Erythroblast (primary cell): ENCODE measurements at regions not wholly inside any gene's neighbourhood (a gene's known extent, or its start where the extent isn't known, plus 50 kb on each side); places are given as distances from the start of the nearest gene placed in this dataset.

ENCODE experiments used
- DNase-seq, 2 experiments: peaks; one replicate each; lab custom pipeline; 2025; lab: John Stamatoyannopoulos, UW
- GATA1 ChIP-seq: IDR thresholded peaks from 2 replicates; pipeline ENCODE4 v1.6.1; 2011; ENCODE audit warnings: low read depth, mild to moderate bottlenecking, control low read depth, low read length, moderate library complexity
- POLR2A ChIP-seq: IDR thresholded peaks from 2 replicates; pipeline ENCODE4 v1.6.1; 2011; ENCODE audit warnings: mild to moderate bottlenecking, low read length

- TF ChIP-seq POLR2A = no peak
- no peak for TF ChIP-seq GATA1
- no peak for DNase-seq
These were observed 59.4 kb upstream of the ASIC2 start for GRCh38 chr17:33352526-33352925.

DNA sequence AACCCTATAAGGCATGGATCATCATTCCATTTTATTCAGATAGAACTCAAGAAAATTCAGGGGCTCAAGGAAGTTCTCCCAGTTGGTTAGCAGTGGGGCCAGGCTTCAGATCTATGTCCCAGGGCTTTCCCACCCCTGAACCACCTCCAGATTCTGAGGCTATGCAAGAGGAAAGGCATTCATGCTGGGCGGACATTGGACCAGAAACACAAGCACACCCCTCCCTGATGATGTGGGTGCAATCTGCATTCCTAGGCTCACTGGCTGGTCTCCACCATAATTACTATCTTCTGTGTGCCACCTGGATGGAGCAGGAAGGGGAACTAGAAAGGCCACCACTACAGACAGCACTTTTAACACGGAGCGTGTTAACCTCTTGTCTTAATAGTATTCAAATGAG is 63.2 kb upstream of the ASIC2 start:
- no peak for DNase-seq
- TF ChIP-seq GATA1 (no peak), POLR2A (no peak)

GRCh38 chr17:33363475-33363874 is 70.4 kb upstream of the ASIC2 start:
- no peak for TF ChIP-seq GATA1
- TF ChIP-seq POLR2A = no peak

DNA sequence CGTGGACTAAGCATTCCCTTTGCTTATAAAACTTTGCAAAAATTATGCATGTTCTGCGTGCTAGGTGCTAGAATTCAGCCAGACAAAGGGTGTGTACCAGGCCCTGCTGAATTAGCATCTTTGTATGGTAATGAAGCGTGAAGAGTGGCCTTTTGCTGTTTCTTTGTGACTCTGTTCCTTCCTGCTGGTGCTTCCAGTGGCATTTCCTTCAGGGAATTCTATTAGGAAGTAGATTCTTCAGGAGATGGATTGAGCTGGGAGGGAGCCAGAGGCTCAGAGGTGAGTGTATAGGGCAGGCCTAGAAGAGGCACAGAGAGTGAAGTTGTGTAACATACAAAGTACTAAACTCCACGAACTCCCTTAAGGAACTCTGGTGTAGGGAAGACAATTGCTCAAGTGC is 73.9 kb upstream of the ASIC2 start:
- TF ChIP-seq POLR2A = no peak
- no peak for TF ChIP-seq GATA1
- DNase-seq = no peak

More at GRCh38 chr17:33363475-33363874, 70.4 kb upstream of the ASIC2 start:
- DNase-seq = no peak

DNA sequence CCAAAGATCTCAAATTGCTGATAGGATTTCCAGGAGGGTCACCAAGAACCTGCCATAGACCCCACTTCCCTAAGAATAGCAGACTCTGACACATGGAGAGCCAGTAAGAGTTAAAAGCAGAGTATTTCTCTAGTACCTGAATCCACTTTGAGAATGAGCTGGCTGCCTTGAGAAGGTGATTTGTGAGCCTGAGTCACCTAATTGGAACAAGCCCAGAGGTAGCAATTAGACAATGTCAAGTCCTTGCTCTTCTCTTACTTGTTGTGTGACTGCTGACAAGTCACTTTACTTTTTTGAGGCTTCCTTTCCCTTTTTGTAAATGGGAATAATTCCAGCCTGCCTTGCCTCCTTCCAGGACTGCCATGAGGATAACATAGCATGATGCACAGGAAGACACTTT is 76.1 kb upstream of the ASIC2 start:
- TF ChIP-seq GATA1 (no peak), POLR2A (no peak)
- DNase-seq = no peak

GRCh38 chr17:33369876-33370275 is 76.8 kb upstream of the ASIC2 start:
- TF ChIP-seq GATA1 = no peak
- TF ChIP-seq POLR2A = no peak
- no peak for DNase-seq

- no peak for DNase-seq
- TF ChIP-seq POLR2A (no peak), GATA1 (no peak)
These were observed 77.3 kb upstream of the ASIC2 start for GRCh38 chr17:33370401-33370800.

DNA sequence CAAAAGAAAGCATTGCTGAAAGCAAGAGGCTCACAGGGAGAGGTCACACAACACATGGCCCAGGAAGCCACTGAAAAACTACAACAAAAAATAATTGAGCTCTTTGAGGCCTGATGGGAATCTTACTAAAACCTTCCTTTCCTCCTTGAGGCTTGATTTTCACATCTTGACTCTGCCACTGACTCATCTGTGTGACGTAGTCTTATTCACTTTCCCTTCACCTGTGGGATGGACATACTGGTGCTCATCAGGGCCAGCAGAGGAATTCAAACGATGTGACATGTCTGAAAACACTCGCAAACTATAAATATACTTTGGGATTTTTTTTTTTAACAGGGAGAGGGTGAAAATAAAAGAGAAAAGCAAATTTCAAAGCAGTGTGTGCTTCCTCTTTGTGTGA is 78.3 kb upstream of the ASIC2 start:
- TF ChIP-seq GATA1 = no peak
- TF ChIP-seq POLR2A = no peak

DNA sequence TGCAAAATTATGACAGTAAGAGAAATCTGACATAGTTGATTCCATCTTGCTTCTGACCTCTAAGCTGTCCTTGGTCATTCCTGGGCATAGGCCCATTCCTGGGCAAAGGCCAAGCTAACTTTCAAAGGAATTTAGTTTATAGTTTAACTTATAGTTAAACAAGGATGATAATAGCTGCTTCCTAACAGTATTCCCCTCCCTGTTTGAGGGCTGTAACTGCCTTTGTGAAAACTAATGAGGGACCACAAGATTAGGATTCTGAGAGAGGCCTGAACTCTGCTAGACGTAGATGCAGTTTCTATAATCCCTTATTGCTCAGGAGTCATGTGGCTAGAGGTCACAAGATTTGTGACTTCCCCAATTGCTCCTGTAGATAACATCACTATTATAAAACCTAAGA is 80.2 kb upstream of the ASIC2 start:
- TF ChIP-seq POLR2A = no peak
- no peak for TF ChIP-seq GATA1
- no peak for DNase-seq

More for the DNA sequence above, 78.3 kb upstream of the ASIC2 start:
- DNase-seq = no peak

DNA sequence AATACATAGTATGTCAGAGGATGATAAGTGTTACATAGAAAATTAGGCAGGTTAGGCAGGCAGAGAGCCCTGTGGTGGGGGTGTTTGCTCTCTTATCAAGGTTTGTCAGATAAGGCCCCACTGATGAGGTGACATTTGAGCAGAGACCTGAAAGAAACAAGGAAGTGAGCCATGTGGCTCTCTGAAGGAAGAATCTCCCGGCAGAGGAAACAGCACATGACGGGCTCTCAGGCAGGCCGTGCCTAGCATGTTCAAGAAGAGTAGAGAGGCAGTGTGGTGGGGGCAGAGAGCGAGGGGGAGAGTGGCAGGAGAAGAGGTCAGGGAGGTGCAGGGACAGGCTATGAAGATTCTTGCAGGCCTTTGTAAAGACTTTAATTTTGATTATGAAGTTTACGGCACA is 82.0 kb upstream of the ASIC2 start:
- DNase-seq = no peak
- TF ChIP-seq GATA1 = no peak
- no peak for TF ChIP-seq POLR2A

- no peak for DNase-seq
- no peak for TF ChIP-seq GATA1
- TF ChIP-seq POLR2A = no peak
These were observed 82.7 kb upstream of the ASIC2 start for GRCh38 chr17:33375783-33376182.

GRCh38 chr17:33377837-33378595 is 84.9 kb upstream of the ASIC2 start:
- no peak for TF ChIP-seq GATA1
- no peak for TF ChIP-seq POLR2A
- DNase-seq = no peak

GRCh38 chr17:33381201-33381600 is 88.1 kb upstream of the ASIC2 start:
- DNase-seq = no peak
- TF ChIP-seq POLR2A (no peak), GATA1 (no peak)

- no peak for TF ChIP-seq GATA1
- no peak for TF ChIP-seq POLR2A
- no peak for DNase-seq
These were observed 90.5 kb upstream of the ASIC2 start for GRCh38 chr17:33383488-33384023.

- no peak for TF ChIP-seq POLR2A
- no peak for TF ChIP-seq GATA1
These were observed 92.0 kb upstream of the ASIC2 start for GRCh38 chr17:33385133-33385532.

More at GRCh38 chr17:33385133-33385532, 92.0 kb upstream of the ASIC2 start:
- DNase-seq = no peak
